IPS-18a (cell line): ENCODE measurements at regions not wholly inside any gene's neighbourhood (a gene's known extent, or its start where the extent isn't known, plus 50 kb on each side); places are given as distances from the start of the nearest gene placed in this dataset.

Source experiments
- H3K27ac ChIP-seq: one replicate; pipeline ENCODE4 v1.5.1; 2013; ENCODE audit warnings: low read length
- H3K27me3 ChIP-seq: one replicate; pipeline ENCODE4 v1.6.1; 2013; ENCODE audit warnings: mild to moderate bottlenecking, low read length; ENCODE audit not compliant: control insufficient read depth, insufficient read depth
- H3K36me3 ChIP-seq: one replicate; pipeline ENCODE4 v1.6.1; 2013; ENCODE audit warnings: low read depth, low read length; ENCODE audit not compliant: control insufficient read depth
- H3K4me1 ChIP-seq: one replicate; pipeline ENCODE4 v1.6.1; 2013; ENCODE audit warnings: low read depth, low read length; ENCODE audit not compliant: control insufficient read depth
- H3K4me3 ChIP-seq: one replicate; pipeline ENCODE4 v1.5.1; 2013; ENCODE audit warnings: low read length
- H3K9ac ChIP-seq: one replicate; pipeline ENCODE4 v1.6.1; 2013; ENCODE audit warnings: mild to moderate bottlenecking, low read length, moderate library complexity
- H3K9me3 ChIP-seq: one replicate; pipeline ENCODE4 v1.6.1; 2013; ENCODE audit warnings: low read depth, low read length; ENCODE audit not compliant: control insufficient read depth

DNA sequence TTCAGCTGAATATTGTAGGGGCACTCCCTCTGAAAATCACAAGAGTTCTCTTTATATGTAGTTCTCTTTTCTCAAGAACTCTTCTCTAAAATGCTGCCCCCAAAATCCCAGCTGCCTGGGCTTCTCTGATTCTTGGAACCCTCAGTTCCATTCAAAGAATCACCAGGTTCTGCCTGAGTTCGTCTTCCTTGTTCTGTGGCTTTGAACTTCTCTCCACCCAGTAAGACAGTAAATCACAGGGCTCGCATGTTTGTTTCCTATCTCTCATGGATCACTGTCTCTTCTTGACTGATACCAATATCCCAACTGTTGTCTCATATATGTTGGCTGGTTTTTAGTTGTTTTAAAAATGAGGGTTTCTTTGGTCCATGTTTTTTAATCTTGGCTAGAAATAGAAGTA lies 359.5 kb upstream of the CBLB start:
- H3K4me1 ChIP-seq: no peaks in the 10 kb centered on the region

DNA sequence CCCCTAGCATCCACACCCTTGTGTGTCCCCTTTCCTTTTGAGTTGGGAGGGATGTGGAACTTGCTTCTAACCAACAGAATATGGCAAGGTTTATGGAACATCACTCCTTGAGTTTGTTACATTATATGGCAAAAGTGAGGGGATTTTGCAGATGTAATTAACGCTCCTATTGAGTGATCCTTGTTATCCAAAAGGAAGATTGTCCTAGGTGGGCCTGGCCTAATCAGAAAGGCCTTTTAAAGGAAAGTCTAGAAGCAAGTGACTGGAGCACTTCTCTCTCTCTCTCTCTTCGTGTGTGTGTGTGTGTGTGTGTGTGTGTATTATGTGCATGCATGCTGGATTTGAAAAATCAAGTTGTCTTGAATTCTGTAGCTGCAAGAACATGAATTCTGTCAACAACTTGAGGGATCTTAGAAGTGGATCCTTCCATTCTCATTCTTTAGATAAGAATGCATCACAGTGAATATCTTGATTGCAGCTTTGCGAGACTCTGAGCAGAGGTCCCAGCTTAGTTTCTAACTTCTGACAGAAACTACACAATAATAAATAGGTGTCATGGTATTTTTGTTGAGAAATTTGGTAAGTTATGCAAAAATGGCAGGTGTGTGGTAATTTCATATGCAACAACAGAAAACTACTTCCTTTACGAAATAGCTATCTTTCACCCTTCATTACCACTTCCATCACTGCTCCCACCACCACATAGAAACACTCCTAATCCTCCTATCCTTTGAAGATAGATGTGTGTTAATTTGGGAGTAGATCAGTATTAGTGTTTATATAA lies 360.9 kb upstream of the CBLB start:
- no peaks in the 10 kb centered on the region for H3K9me3 ChIP-seq
- no peak overlapping the region for H3K4me3 ChIP-seq
- H3K27ac ChIP-seq: no peak overlapping the region
- H3K36me3 ChIP-seq: no peaks in the 10 kb centered on the region
- H3K4me1 ChIP-seq: no peaks in the 10 kb centered on the region
- H3K27me3 ChIP-seq: no peaks in the 10 kb centered on the region
- no peak overlapping the region for H3K9ac ChIP-seq

More for the DNA sequence above, 359.5 kb upstream of the CBLB start:
- H3K27ac ChIP-seq: no peak overlapping the region
- no peaks in the 10 kb centered on the region for H3K27me3 ChIP-seq
- H3K4me3 ChIP-seq: no peak overlapping the region
- no peak overlapping the region for H3K9ac ChIP-seq
- H3K9me3 ChIP-seq: no peaks in the 10 kb centered on the region
- H3K36me3 ChIP-seq: no peaks in the 10 kb centered on the region

DNA sequence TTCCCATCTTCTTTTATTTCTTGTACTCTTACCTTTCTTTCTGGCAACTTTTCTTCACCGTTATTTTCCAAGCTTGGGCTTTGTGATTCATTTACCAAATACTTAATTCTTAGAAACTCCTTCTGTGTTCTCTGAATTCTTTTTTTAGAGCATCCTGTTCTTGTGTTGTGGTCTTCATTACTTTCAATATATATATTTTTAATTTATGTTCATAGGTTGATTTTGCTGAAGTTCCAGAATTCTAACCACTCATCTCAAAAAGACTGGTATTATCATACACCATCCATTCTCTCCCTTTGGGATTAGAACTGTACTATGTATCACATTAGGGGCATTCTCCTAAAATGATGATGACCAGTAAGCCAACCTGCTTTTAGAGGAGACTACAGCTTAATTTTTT lies 362.3 kb upstream of the CBLB start:
- H3K36me3 ChIP-seq: no peaks in the 10 kb centered on the region
- H3K9ac ChIP-seq: no peak overlapping the region
- H3K9me3 ChIP-seq: no peaks in the 10 kb centered on the region
- H3K27ac ChIP-seq: no peak overlapping the region
- H3K4me1 ChIP-seq: no peaks in the 10 kb centered on the region
- H3K27me3 ChIP-seq: no peaks in the 10 kb centered on the region
- no peak overlapping the region for H3K4me3 ChIP-seq

DNA sequence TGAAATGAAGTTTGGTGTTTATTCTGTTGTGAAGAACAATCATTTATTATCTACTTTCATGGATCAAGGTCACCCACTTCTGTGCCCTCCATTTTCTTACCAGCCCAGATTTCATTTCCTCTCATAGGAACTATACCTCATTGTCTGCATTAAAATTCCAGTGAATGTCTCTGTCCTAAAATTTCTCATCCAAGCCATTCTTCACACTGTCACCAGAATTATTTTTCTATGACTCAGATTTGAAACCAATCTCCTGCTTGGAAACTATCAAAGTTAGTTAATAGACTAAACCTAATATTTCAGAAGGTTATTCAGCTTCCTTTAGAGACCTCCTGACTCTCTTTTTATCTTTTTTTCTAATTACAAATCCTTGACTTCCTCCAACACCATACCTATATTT lies 364.1 kb upstream of the CBLB start:
- Histone ChIP-seq H3K27me3 (no peaks in the 10 kb centered on the region), H3K9me3 (peaks cover 7% of the 10 kb centered on the region), H3K4me3 (no peak overlapping the region), H3K36me3 (no peaks in the 10 kb centered on the region), H3K27ac (no peak overlapping the region), H3K9ac (no peak overlapping the region), H3K4me1 (no peaks in the 10 kb centered on the region)

DNA sequence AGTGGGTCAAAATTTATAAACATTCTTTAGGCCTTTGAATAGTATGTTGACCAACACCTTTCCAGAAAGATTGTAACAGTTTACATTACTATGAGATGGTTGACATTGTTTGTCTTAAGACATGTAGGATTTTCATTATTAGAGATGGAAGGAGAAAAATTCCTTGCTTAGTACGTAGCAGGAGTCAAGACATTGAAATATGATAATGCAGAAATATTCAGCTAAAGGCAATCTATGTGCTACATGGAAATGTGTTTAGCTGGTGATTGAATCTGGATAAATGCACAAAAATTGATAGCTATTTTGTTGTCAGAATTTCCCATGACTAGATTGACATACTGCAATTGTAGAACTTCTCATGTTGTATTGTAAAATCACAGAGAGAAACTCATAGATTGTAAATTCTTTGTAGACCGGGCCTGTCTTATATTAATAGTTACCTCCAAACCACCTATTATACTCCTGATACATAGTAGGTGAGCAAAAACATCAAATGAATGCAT lies 370.4 kb upstream of the CBLB start:
- Histone ChIP-seq H3K9me3 (peaks cover 7% of the 10 kb centered on the region), H3K27ac (no peak overlapping the region), H3K9ac (no peak overlapping the region), H3K36me3 (no peaks in the 10 kb centered on the region), H3K27me3 (no peaks in the 10 kb centered on the region), H3K4me3 (no peak overlapping the region), H3K4me1 (no peaks in the 10 kb centered on the region)

DNA sequence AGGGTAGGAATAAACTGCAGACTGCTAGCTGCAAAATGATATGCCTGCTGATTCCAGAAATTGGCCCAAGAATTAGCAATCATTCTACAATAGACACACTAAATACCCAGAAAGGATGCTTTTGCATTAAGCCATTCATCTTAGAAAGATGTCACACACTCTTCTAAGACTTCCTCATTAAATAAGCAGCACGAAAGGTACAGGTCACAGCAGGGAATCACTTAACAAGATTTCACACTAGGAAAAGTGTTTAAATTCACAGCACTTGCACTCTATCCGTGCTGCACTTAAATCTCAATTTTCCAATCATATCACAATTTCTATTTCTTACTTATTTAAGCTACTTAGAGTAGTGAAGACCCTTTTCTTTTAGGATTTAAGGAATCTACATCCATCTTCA lies 372.8 kb upstream of the CBLB start:
- no peak overlapping the region for H3K9ac ChIP-seq
- peaks cover 6% of the 10 kb centered on the region for H3K9me3 ChIP-seq
- H3K4me1 ChIP-seq: no peaks in the 10 kb centered on the region
- no peak overlapping the region for H3K4me3 ChIP-seq
- H3K27me3 ChIP-seq: no peaks in the 10 kb centered on the region
- no peak overlapping the region for H3K27ac ChIP-seq
- no peaks in the 10 kb centered on the region for H3K36me3 ChIP-seq

DNA sequence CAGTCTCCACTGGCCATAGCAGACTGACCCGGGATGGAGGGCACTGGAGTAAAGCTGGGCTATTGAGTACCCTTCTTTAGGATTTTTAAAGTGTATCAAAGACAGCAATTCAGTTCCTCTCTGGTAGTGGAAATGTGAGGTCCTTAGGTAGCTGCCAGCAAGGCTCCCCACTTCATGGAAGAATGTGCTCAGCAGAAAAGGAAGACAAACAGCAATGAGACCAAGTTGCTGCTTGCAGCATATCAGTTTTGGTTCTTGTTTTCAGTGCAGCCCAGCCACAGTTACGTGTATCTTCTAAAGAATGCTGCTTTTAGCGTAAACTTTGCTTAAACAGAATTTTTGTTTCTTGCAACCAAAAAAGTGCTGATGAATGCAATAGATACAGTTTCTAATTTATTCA lies 374.0 kb upstream of the CBLB start:
- H3K27me3 ChIP-seq: no peaks in the 10 kb centered on the region

DNA sequence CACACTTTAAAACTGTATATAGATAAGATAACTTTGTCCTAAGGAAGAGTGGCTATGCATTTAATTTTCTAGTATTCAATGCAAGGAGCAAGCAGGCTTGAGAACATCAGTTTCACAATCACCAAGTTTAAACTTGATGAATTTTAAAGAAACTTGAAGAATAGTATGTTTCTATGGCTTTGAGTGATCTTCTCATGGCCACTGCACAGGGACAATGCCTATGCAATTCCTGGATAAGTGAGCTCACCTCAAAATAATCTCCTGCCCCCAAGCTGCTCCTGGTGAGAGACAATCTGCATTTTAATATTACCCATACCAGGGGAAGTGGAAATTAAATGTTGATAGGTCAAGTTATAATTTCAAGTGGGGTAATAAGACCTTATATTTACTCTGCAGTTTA lies 376.6 kb upstream of the CBLB start:
- H3K36me3 ChIP-seq: no peaks in the 10 kb centered on the region
- no peak overlapping the region for H3K27ac ChIP-seq
- no peak overlapping the region for H3K9ac ChIP-seq
- H3K27me3 ChIP-seq: no peaks in the 10 kb centered on the region
- H3K4me1 ChIP-seq: no peaks in the 10 kb centered on the region
- no peak overlapping the region for H3K4me3 ChIP-seq
- no peaks in the 10 kb centered on the region for H3K9me3 ChIP-seq

More for the DNA sequence above, 374.0 kb upstream of the CBLB start:
- Histone ChIP-seq H3K9ac (no peak overlapping the region), H3K4me3 (no peak overlapping the region), H3K36me3 (no peaks in the 10 kb centered on the region), H3K9me3 (no peaks in the 10 kb centered on the region), H3K4me1 (no peaks in the 10 kb centered on the region), H3K27ac (no peak overlapping the region)

DNA sequence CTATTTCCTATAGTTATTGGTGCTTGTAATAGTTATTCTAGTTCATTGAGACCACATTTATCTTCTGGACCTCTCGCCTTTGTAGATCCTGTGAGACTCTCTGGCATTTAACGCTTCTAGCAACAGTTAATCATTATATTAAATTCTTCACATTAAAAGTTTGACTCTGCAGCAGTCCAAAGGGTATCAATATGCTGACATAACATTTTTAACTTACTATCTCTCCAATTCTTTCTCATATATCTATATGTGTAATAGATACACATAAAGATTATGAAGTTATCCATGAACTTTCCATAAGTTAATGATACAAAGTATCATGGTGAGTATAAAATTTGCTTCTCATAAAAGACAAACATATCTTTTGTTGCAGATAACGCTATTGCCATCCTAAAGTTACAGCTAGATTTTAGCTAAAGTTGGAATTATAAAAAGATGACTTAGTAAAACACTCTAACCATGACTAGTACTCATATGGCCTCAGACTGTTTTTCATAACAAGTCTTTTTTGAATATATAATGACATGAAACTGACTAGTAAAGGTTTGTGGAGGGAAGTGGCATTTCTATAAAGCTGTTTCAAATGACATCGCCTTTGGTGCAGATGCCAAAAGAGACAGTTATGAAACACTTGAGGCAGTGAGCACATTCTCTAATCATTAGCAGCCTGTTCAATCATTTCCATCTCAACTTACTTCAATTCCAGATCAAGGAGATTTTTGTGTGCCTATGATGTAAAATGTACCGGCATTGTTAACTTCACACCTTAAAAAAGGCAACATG lies 379.3 kb upstream of the CBLB start:
- no peak overlapping the region for H3K27ac ChIP-seq
- no peaks in the 10 kb centered on the region for H3K27me3 ChIP-seq
- no peak overlapping the region for H3K9ac ChIP-seq
- H3K4me3 ChIP-seq: no peak overlapping the region
- no peaks in the 10 kb centered on the region for H3K36me3 ChIP-seq
- no peaks in the 10 kb centered on the region for H3K4me1 ChIP-seq
- peaks cover 8% of the 10 kb centered on the region for H3K9me3 ChIP-seq

DNA sequence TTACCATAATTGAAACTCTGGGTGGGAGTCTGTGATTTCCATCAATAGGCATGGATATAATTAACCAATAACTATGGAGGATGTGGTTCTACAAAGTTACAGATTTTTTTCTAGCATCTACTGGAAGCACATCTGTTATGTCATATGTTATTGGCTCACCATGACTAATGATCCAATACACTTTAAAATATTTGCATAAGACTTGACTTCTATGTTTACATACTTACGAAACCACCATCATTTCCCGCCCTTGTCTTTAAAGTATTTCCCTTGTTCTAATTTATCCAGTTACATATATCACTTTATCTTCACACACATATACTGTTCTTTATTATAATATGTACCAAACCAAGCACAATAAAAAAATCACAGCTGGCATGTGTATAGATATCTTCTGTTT lies 380.3 kb upstream of the CBLB start:
- H3K4me1 ChIP-seq: no peaks in the 10 kb centered on the region
- H3K27ac ChIP-seq: no peak overlapping the region
- no peak overlapping the region for H3K9ac ChIP-seq
- H3K36me3 ChIP-seq: no peaks in the 10 kb centered on the region
- H3K4me3 ChIP-seq: no peak overlapping the region
- peaks cover 8% of the 10 kb centered on the region for H3K9me3 ChIP-seq
- no peaks in the 10 kb centered on the region for H3K27me3 ChIP-seq

DNA sequence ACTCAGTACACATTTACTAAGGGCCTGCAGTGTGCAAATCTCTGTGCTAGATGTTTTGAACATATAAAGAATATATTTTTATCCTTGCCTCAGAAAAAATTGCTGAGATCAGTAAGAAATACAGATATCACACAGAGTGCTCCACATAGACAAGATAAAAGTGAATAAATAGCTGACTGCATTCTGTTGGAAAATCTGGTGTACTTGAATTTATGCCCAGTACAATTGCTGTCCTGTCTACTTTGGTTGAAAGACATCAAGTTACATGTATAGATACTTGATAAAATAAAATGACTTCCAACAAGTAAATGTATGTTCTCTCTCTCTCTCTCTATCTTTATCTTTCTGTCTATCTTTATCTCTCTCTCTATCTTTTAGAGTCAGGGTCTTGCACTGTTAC lies 381.2 kb upstream of the CBLB start:
- Histone ChIP-seq H3K27ac (no peak overlapping the region), H3K27me3 (no peaks in the 10 kb centered on the region), H3K4me3 (no peak overlapping the region), H3K9me3 (peaks cover 8% of the 10 kb centered on the region), H3K36me3 (no peaks in the 10 kb centered on the region), H3K4me1 (no peaks in the 10 kb centered on the region), H3K9ac (no peak overlapping the region)
